ENCODE measurements at regions not wholly inside any gene's neighbourhood (a gene's known extent, or its start where the extent isn't known, plus 50 kb on each side); places are given as distances from the start of the nearest gene placed in this dataset.

DNA sequence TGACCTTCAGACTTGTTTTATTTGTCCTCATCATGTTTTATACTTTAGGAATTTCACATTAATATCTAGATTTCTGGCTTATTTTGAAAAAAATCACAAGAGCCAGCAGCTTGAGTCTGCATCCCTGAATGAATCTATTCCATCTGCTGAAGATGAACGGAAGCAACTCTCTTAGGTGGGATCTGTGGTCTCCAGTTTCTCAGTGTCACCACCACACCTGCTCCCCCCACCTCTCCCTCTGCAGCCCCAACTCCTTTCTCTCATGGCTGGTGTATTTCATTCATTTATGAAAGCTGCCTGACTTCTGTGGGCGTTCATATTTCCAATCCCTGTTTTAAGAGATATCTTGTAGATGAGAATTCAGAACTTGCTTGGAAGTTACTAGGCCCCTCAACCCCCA lies 102.1 kb upstream of the AGBL1 start:
- TF ChIP-seq, protein P1, sequence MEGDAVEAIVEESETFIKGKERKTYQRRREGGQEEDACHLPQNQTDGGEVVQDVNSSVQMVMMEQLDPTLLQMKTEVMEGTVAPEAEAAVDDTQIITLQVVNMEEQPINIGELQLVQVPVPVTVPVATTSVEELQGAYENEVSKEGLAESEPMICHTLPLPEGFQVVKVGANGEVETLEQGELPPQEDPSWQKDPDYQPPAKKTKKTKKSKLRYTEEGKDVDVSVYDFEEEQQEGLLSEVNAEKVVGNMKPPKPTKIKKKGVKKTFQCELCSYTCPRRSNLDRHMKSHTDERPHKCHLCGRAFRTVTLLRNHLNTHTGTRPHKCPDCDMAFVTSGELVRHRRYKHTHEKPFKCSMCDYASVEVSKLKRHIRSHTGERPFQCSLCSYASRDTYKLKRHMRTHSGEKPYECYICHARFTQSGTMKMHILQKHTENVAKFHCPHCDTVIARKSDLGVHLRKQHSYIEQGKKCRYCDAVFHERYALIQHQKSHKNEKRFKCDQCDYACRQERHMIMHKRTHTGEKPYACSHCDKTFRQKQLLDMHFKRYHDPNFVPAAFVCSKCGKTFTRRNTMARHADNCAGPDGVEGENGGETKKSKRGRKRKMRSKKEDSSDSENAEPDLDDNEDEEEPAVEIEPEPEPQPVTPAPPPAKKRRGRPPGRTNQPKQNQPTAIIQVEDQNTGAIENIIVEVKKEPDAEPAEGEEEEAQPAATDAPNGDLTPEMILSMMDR (IDR thresholded peaks at IDR 0.05): no peak
- no peak for TF ChIP-seq POLR2A (IDR thresholded peaks at IDR 0.05)
- no peak for TF ChIP-seq POLR2AphosphoS5 (IDR thresholded peaks at IDR 0.05)
- TF ChIP-seq EP300 (IDR thresholded peaks at IDR 0.05): no peak
